Glomerular visceral epithelial cell (primary cell): ENCODE measurements at regions not wholly inside any gene's neighbourhood (a gene's known extent, or its start where the extent isn't known, plus 50 kb on each side); places are given as distances from the start of the nearest gene placed in this dataset.
A peak's percentile ranks its signal among the peaks of the same experiment; 100 is the strongest.
"Not testable (repeated sequence)": the region's sequence is repeated elsewhere in the genome, so short reads cannot be mapped to it uniquely, and the experiment has no call there.

Experiments used
- DNase-seq: peaks from one replicate; pipeline ENCODE4 v3.0.0-alpha.2; 2016; ENCODE audit errors: extremely low spot score

DNA sequence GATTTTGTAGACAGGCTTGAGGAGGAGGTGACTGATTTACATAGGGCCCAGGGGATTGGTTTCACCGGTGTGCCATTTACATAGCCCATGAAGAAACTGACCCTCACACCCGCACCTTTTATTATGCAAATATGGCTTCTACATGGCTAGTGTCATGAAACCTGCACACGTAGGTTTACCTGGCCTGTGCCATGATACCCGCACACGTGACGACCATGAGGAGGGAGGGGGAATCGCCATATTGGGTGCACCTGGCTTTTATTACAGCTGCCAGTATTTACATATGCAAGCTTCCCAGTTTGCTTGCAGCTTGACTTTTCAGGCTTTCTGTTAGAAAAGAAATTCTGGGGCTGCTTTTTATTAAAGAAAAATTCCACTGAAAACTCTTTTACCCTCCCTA lies 359.7 kb downstream of the ADAM29 start:
- DNase-seq, result no peak

DNA sequence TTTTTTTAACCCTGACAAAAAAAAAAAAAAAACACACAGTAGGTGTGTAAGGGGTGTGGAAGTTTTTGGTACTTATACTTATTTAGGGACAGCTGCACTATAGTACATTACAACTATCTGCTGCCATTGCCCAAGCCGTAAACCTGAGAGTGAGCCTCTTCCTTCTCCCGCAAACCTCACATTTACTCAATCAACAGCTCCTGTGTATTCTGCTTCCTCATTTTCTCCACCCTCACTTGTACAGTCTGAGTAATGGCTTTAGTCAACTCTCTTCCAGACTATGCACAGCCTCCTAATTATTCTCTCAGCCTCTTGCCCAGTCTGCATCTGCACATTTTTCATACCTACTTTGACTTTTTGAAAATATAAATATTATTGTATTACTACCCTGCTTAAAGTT lies 362.0 kb downstream of the ADAM29 start:
- no peak for DNase-seq

DNA sequence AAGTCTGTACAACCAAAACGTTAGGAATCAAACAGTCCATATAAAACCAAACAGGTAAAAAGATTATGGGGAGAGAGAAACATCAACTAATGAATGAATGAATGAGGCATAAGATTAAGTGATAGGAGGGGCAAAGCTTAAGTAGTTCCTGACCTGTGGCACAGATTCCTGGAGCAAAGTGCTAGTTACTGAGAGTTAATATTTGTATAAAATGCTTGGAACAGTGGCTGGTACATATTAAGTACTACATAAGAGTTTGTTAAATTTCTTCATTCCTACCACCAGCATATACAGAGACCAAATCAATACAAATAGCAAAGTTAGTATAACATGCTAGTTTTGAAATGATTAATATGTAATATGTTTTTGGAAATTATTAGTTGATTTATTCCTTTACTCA lies 363.7 kb downstream of the ADAM29 start:
- no peak for DNase-seq

DNA sequence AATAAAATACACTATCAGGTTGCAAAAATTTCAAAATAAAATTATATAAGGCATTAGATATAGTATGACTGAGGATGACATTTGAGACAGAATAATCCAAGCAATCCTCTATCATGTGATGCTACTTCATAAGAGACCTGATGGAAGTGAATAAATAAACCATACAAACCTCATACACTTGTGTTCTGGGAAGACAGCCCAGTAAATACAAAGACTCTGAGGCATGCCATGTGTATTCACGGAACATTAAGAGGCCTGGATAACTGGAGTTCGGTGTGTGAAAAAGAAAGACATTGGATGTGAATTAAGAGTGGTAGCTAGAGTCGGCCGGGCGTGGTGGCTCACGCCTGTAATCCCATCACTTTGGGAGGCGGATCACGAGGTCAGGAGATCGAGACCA lies 364.2 kb downstream of the ADAM29 start:
- no peak for DNase-seq

DNA sequence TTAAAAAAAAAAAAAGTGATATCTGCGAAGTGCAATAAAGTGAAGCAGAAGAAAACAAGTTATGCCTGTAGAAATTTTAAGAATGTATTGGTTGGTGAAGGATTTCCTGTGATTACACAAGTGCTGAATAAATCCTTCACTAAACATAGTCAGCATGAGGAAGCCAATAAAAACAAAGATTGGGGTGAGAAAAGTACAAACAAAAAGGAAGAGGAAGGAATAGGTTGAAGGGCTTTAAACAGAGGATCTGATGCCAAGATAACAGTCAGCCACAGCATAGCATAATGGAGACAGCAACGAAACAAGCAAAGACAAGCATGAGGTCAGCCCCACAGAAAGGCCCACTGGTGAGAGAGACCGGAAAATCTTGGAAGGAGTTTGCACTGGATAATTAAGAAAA lies 372.2 kb downstream of the ADAM29 start:
- DNase-seq, result no peak

DNA sequence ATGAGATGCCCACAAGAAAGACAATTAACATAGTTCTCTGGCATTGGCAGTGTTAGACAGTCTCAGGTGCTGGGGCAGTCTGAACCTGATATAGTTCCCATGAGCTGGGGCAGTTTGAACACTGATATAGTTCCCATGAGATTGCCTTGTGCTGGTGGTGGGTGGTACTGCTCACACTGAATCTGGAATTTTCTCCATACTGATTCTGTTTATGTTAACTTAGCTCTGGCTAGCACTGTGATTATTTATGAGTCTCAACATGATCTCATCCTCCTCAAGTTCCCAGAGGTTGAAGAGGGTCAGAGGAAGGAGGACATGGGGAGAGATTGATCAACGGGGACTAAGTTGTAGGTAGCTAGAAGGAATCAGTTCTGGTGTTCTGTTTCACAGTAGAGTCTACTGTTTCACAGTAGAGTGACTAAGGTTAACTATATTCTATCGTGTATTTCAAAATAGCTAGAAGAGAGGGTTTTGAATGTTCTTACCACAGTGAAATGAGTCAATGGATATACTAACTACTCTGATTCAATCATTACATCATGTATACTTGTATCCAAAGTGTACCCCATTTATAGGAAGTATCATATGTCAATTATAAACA lies 379.9 kb downstream of the ADAM29 start:
- no peak for DNase-seq

DNA sequence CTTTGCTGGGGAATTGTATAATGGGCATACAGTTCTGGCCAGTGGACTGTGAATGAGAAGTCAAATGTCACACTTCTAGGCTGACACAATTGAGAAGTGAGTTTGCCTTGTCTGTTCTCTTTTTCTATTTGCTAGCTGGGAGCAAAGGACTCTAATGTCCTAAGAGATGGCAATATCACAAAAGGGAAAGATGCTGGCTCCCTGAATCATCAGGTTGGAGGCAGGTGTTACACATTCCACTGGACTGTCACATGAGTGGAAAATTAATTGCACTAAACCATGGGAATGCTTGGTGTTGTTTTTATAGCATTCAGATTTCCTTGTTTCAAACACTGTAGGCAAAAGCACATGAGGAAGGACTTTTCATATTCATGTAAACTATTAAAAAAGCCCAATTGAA lies 388.3 kb downstream of the ADAM29 start:
- DNase-seq, result peak; percentile 14

DNA sequence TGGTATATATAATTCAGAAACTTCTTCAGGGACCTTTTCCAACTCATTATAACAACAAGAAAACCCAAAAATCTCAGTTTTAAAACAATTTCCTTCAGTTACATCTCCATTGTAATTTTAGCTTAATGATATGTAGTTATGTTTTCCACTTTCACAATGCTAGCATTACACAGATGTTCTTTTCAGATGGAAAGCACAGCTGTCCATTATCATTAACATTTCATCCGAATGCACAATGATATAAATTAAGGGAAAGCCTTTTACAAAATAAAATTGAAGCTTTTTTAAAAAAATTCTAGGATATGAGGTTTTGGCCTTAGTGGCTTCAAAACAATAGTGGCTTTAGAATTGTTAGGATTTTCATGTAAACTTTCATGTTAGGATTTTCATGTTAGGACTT lies 389.2 kb downstream of the ADAM29 start:
- DNase-seq, result no peak

DNA sequence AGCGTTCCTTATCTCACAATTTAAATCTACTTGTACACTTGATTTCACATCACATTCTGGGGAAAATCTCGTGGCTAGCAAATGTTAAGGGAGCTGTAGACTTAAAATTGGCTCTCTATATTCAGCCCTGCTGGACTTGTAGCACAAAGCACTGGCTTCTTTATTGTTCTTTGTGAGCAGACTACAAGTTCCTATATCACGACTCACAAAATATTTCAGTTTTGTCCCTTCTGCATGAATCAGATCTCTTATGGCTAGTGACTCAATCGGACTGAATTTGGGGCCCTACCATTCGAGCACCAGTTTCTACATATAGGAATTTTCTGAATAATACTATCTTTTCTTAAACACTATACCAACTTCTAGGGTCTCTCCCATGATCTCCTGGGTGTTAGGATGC lies 390.1 kb downstream of the ADAM29 start:
- peak; percentile 13 for DNase-seq

DNA sequence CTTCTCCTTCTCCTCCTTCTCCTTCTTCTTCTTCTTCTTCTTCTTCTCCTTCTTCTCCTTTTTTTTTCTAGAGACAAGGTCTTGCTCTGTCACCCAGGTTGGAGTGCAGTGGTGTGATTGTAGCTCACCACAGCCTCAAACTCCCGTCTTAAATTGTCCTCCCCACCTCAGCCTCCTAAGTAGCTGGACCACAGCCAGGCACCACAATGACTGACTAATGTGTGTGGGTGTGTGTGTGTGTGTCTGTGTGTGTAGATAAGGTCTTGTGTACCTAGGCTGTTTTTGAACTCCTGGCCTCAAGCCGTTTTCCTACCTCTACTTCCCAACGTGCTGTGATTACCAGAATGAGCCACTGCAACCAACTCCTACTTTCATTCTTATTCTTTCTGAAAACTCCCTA lies 390.9 kb downstream of the ADAM29 start:
- DNase-seq, result peak; percentile 9

DNA sequence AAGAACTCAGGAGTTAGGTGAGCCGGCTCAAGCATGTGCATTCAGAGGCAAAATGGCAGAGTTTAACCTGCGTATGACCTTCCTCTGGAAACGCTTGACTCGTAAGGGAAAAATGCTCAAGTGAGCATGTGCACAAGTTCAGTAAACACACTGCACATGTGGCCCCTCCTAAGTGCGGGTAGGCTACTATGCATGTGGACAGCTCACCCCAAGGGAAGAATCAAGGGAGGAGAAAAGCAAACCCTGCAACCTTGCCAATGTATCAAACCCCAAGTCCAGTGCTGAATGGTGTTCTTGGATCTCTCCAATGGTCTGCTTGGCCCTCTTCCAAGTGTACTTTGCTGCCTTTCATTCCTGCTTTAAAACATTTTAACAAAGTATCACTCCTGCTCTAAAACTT lies 407.1 kb downstream of the ADAM29 start:
- no peak for DNase-seq

DNA sequence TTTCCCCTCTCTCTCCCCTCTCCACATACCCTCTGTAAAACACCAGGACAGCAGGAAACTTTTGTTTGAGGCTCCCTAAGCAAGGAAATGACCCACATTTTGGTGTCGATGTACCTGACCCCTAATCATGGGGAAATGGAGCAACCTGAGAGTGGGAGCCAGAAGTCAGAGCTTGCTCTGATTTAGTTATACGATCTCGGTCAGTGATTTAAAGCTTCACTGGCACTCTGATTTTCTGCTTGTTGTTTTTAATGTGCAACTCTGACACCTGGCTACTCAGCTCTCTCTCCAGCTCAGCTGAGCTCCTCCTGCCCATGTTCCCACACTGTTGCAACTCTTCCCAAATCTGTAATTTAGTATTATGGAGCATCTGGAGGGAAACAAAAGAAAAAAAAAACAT lies 408.6 kb downstream of the ADAM29 start:
- DNase-seq, result no peak

DNA sequence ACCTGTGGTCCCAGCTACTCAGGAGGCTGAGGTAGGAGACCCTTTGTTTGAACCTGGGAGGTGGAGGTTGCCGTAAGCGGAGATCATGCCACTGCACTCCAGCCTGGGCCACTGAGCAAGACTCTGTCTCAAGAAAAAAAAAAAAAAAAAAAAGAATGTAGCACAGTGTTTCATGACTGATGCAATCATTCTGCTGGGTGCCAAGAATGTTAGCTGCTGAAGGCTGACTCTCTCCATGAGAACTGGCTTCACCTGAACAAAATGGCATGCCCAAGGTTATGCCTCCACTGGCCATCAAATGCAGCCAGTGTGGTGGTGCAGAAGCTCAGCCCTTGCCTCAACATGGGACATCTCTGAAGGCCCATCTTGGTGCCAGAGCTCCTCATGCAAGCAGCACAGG lies 412.1 kb downstream of the ADAM29 start:
- no peak for DNase-seq

DNA sequence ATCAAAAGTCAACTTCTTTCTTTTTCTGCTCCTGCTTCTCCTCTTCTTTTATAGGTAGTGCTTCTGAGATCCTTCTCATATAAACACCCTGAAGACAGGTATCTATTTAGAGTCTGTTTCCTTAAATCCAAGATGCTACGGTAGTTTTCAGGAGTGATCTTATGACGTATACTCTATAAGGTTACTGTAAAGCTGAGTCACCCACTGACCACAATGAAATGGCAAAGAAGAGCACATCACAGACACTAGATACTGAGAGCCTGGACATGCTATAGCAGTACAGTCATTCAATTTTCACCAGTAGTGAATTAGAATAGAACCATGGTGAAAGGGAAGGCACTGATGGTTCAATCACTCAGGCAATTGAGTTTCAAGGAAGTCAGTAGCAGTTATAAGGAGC lies 412.5 kb downstream of the ADAM29 start:
- DNase-seq, result peak; percentile 44

DNA sequence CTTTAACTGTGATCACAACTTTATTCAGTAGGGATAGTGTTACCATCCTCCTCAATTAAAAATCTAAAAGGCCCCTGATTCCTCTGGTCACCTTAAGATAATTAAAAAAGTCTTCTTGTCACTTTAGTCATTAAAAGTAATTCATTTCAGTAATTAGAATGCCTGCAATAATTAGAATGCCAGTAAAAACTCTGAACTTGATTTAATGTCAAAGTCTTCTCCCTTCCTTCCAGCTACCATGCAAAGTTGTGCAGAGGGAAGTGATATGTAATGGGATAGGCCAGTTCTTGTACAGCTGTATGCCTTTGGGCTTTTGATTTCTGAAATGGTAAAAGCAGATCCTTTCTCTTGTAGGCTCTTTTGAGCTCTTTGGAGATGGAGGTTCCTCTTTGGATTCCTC lies 417.2 kb downstream of the ADAM29 start:
- DNase-seq, result no peak

DNA sequence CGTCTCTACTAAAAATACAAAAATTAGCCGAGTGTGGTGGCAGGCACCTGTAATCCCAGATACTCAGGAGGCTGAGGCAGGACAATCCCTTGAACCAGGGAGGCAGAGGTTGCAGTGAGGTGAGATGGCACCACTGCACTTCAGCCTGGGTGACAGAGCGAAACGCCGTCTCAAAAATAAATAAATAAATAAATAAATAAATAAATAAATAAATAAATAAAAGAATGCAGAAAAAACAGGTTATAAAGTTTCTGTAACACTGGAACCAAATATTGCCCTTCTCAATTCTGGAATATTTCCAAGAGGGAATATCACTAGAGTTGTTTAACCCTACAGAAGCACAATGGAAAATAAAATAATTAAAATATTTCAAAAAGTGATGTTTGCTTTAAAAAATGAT lies 418.4 kb downstream of the ADAM29 start:
- not testable (repeated sequence) for DNase-seq

DNA sequence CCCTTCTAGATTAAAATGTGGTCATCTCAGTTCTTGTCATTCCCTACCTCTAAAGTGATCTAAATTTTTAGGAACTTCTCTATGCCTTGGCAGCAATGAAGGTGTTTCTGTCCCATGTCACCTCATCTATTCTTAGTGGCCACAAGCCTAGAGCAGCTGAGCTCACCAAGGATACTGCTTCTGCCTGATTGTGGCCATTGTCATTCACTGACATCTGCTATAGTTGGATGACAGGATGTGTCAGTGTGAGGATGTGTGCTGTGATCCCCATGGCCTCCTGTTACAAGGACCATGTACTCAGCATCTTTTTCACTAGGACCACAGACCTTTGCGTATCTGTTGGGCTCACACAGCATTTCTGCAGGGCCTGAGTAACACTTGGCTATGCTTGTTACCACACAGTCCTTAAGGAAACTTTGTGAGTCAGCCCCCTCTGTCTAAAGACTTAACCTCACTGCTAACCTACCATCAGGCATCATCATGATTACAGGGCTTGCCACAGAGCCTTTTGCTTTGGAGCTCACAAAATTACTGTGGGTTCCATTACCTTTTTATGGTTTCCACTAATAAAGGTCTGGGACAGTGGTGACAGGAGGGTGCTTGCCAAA lies 421.0 kb downstream of the ADAM29 start:
- no peak for DNase-seq

DNA sequence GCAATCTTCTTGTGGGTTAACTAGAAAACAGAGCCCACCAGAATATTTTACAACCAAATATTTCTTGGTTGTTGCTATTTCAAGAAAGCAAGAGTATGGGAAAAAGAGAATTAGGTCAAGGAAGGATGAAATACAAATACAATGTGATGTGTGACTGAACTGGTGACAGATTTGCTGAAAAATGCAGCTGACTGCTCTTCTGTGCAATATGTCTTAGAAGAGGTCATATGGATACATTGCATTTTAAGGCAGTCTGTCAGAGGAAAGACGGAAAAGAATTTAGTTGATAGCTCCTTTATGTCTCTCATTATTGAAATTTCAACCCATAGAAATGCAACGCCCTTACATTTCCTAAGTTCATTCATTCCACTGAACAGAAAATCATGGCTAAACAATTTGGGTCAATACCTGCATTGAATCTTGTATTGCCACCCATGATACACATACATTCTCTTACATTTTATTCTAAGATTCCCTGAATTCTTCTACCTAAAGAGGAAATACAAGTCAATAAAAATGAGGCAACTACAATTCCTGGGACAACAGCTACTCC lies 423.1 kb downstream of the ADAM29 start:
- DNase-seq, result no peak

DNA sequence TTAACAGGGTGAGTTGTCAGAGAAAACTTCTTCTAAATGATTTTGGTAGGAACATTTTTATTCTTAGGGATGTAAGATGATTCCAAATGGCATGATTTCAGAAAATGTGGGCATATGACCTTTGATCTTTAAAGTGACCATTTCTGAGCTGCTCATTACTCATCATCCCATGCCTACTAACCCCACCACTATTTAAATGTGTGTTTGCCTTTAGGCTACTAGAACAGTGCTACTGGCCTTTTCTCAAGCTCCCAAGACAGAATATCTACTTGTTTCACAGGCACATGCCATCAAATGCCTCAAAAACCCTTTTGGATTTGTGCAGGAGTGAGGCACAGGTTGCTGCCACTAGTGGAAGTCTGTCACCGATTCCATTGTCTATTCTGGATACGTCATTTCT lies 428.2 kb downstream of the ADAM29 start:
- DNase-seq, result no peak

DNA sequence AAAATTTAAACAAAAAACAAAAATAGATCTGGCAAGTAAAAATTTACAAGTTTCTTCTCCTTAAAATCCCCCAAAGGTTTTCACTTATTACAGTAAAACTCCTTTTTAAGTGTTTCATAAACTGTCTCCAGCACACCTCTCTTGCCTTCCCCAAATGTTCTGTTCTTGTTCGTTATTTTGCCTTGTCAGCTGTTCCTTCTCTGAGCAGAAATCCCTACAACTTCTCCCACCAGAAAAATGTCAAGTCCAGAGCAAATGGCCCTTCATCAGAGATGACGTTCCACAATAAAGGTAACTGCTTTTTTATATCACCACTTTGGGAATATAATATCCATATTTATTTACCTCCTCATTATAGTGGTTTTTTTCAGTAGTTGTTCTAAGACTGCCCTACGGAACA lies 432.1 kb downstream of the ADAM29 start:
- DNase-seq, result no peak

DNA sequence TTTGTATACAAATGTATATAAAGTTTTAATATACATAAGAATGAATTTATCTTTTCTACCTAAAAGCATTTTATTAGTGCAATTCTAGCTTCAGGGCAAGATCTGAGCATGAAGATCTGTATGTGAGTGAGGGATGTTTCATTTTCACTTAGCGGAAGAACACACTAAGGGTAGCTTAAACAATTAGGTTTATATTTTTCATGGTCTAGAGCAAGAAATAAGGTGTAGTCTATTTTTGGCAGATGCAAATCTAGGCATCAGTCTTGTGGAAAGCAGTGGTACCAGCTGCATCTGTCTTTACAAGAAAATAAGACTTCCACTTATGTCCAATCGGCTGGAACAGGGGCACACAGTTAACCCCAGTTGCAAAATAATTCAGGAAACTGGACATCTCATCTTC lies 433.3 kb downstream of the ADAM29 start:
- no peak for DNase-seq

DNA sequence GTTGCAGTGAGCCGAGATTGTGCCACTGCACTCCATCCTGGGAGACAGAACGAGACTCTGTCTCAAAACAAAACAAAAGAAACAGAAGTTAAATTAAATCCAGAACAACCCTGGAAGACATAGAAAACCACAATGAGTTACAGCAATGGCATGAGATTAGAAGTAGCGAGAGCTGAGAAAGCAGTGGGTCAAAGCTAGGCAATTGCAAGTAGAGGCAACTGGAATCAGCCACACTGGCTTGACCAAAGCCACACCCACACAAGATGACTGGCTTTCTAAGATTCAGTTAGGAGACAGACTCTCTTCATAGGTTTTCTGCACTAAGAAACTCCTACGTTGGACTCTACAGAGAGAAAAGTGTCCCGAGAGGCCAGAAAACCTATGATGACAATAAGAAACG lies 443.0 kb downstream of the GPM6A start:
- DNase-seq, result peak; percentile 9

DNA sequence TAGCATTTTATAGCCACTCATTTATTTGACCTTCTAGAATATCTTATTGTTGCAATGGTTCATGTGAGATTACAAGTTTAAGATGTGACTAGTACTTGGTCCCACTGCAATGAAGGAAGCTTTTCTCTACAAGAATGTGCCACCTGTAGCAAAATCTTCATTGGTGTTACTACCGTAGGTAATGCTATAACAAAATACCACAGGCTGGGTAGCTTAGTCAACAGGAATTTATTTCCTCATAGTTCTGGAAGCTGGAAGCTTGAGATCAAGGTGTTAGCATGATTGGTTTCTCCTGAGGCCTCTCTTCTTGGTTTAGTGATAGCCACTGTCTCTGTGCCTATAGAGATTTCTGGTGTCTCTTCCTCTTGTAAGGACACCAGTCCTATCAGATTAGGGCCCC lies 441.0 kb downstream of the GPM6A start:
- peak; percentile 12 for DNase-seq

DNA sequence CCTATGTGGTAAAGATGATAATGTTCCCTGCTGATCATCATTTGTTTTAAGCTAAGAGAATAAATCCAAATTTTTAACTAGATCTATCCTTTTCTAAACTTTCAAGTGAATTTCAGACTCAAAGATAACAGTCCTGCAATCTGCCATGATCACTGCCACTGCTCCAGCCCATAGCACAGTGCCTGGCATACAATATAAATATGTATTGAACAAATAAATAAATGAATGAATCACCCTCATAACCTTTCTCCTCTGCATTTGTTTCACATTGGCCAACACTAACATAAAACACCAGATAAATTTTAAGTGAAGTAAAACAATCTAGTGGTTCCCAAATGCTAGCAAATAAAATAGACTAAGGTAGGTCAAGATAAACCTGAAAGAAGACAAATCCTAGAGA lies 439.0 kb downstream of the GPM6A start:
- DNase-seq, result no peak
